Skeletal muscle cell (primary cell): ENCODE measurements at regions not wholly inside any gene's neighbourhood (a gene's known extent, or its start where the extent isn't known, plus 50 kb on each side); places are given as distances from the start of the nearest gene placed in this dataset.
"Not testable (repeated sequence)": the region's sequence is repeated elsewhere in the genome, so short reads cannot be mapped to it uniquely, and the experiment has no call there.

Experiments used
- DNase-seq: peaks from one replicate; pipeline ENCODE4 v3.0.0-alpha.2; 2010; ENCODE audit warnings: low read depth
- H3K4me3 ChIP-seq: 2 replicates; pipeline ENCODE4 v1.5.1; 2011; ENCODE audit warnings: low read depth, mild to moderate bottlenecking, control low read depth, low read length, moderate library complexity

GRCh38 chr6:1210631-1211030, 101.3 kb upstream of the FOXQ1 start:
- not testable (repeated sequence) for DNase-seq, H3K4me3 ChIP-seq

GRCh38 chr6:1208876-1209275, 103.0 kb upstream of the FOXQ1 start:
- no peak overlapping the region for H3K4me3 ChIP-seq
- DNase-seq, result no peak

- DNase-seq, result no peak
- no peak overlapping the region for H3K4me3 ChIP-seq
These were observed 108.4 kb upstream of the FOXQ1 start for GRCh38 chr6:1203546-1203945.

GRCh38 chr6:1202201-1202600, 109.7 kb upstream of the FOXQ1 start:
- H3K4me3 ChIP-seq, result no peak overlapping the region
- DNase-seq, result no peak

GRCh38 chr6:1201547-1202200, 110.2 kb upstream of the FOXQ1 start:
- H3K4me3 ChIP-seq, result no peak overlapping the region
- DNase-seq, result no peak

GRCh38 chr6:1200409-1201101, 111.3 kb upstream of the FOXQ1 start:
- peak; percentile 59 for DNase-seq
- no peak overlapping the region for H3K4me3 ChIP-seq

- DNase-seq, result no peak
- H3K4me3 ChIP-seq, result no peak overlapping the region
These were observed 111.9 kb upstream of the FOXQ1 start for GRCh38 chr6:1200081-1200408.

GRCh38 chr6:1197309-1197708, 114.6 kb upstream of the FOXQ1 start:
- no peak for DNase-seq
- H3K4me3 ChIP-seq, result no peak overlapping the region

GRCh38 chr6:1191141-1191630, 120.7 kb upstream of the FOXQ1 start:
- no peak for DNase-seq

GRCh38 chr6:1190366-1190765, 121.5 kb upstream of the FOXQ1 start:
- DNase-seq, result peak; percentile 89
- H3K4me3 ChIP-seq, result no peak overlapping the region

More at GRCh38 chr6:1191141-1191630, 120.7 kb upstream of the FOXQ1 start:
- H3K4me3 ChIP-seq, result no peak overlapping the region

- H3K4me3 ChIP-seq, result no peak overlapping the region
- no peak for DNase-seq
These were observed 123.7 kb upstream of the FOXQ1 start for GRCh38 chr6:1188199-1188598.

- no peak for DNase-seq
- H3K4me3 ChIP-seq, result no peak overlapping the region
These were observed 124.4 kb upstream of the FOXQ1 start for GRCh38 chr6:1187293-1188131.

GRCh38 chr6:1184318-1184717, 127.6 kb upstream of the FOXQ1 start:
- no peak for DNase-seq
- no peak overlapping the region for H3K4me3 ChIP-seq

- DNase-seq, result no peak
- H3K4me3 ChIP-seq, result no peak overlapping the region
These were observed 129.0 kb upstream of the FOXQ1 start for GRCh38 chr6:1182722-1183521.

- no peak overlapping the region for H3K4me3 ChIP-seq
- no peak for DNase-seq
These were observed 129.8 kb upstream of the FOXQ1 start for GRCh38 chr6:1181939-1182605.

GRCh38 chr6:1179571-1180459, 132.1 kb upstream of the FOXQ1 start:
- DNase-seq, result no peak
- H3K4me3 ChIP-seq, result no peak overlapping the region

- no peak for DNase-seq
These were observed 133.3 kb upstream of the FOXQ1 start for GRCh38 chr6:1178590-1178989.

GRCh38 chr6:1176567-1176966, 135.3 kb upstream of the FOXQ1 start:
- H3K4me3 ChIP-seq, result no peak overlapping the region
- DNase-seq, result no peak

More at GRCh38 chr6:1178590-1178989, 133.3 kb upstream of the FOXQ1 start:
- no peak overlapping the region for H3K4me3 ChIP-seq
